MM.1S (cell line): ENCODE measurements at regions not wholly inside any gene's neighbourhood (a gene's known extent, or its start where the extent isn't known, plus 50 kb on each side); places are given as distances from the start of the nearest gene placed in this dataset.

Experiments used
- DNase-seq: peaks from one replicate; pipeline ENCODE4 v3.0.0-alpha.2; 2015
- H2AFZ ChIP-seq: fragments of 300-600 bp; sonication (generic); 2 replicates; pipeline ENCODE4 v1.6.0; 2016; ENCODE audit warnings: antibody characterized with exemption, low read length
- H3F3A ChIP-seq: fragments of 300-600 bp; sonication (generic); 2 replicates; pipeline ENCODE4 v1.6.1; 2016; ENCODE audit warnings: mild to moderate bottlenecking, antibody characterized with exemption, low read length, moderate library complexity, mixed read lengths; ENCODE audit not compliant: insufficient read depth
- H3K27ac ChIP-seq: fragments of 300-600 bp; sonication (generic); 2 replicates; pipeline ENCODE4 v1.5.1; 2016; ENCODE audit warnings: mild to moderate bottlenecking, low read length
- H3K27me3 ChIP-seq: fragments of 300-600 bp; sonication (generic); replicated peaks from 2 replicates; pipeline ENCODE4 v1.6.0; 2016; ENCODE audit warnings: low read length; ENCODE audit not compliant: insufficient read depth
- H3K36me3 ChIP-seq: fragments of 300-600 bp; sonication (generic); replicated peaks from 2 replicates; pipeline ENCODE4 v1.6.1; 2016; ENCODE audit warnings: mild to moderate bottlenecking, low read length, mixed read lengths; ENCODE audit not compliant: insufficient read depth
- H3K4me1 ChIP-seq: fragments of 300-600 bp; sonication (generic); 2 replicates; pipeline ENCODE4 v1.6.1; 2016; ENCODE audit warnings: low read length, mixed read lengths
- H3K4me2 ChIP-seq: fragments of 300-600 bp; sonication (generic); 2 replicates; pipeline ENCODE4 v1.6.0; 2016; ENCODE audit warnings: low read depth, low read length
- H3K4me3 ChIP-seq: fragments of 300-600 bp; sonication (generic); 2 replicates; pipeline ENCODE4 v1.5.1; 2016; ENCODE audit warnings: low read length, mixed read lengths
- H3K79me2 ChIP-seq: fragments of 300-600 bp; sonication (generic); 2 replicates; pipeline ENCODE4 v1.6.1; 2016; ENCODE audit warnings: mixed run types, low read length, mixed read lengths
- H3K9ac ChIP-seq: fragments of 300-600 bp; sonication (generic); 2 replicates; pipeline ENCODE4 v1.6.1; 2016; ENCODE audit warnings: low read length, mixed read lengths
- H3K9me2 ChIP-seq: fragments of 300-600 bp; sonication (generic); replicated peaks from 2 replicates; pipeline ENCODE4 v1.6.1; 2016; ENCODE audit warnings: mild to moderate bottlenecking, low read length, mixed read lengths; ENCODE audit not compliant: insufficient read depth
- H3K9me3 ChIP-seq: fragments of 300-600 bp; sonication (generic); replicated peaks from 2 replicates; pipeline ENCODE4 v1.6.1; 2016; ENCODE audit warnings: mild to moderate bottlenecking, low read length, mixed read lengths; ENCODE audit not compliant: insufficient read depth
- H4K20me1 ChIP-seq: fragments of 300-600 bp; sonication (generic); 2 replicates; pipeline ENCODE4 v1.6.1; 2016; ENCODE audit warnings: mild to moderate bottlenecking, low read length, moderate library complexity, mixed read lengths; ENCODE audit not compliant: insufficient read depth
- EZH2 ChIP-seq: fragments of 300-600 bp; sonication (generic); optimal IDR thresholded peaks from 2 replicates; pipeline ENCODE3; 2017; ENCODE audit warnings: low read depth, mild to moderate bottlenecking, antibody characterized with exemption, low read length, mixed read lengths
- EZH2phosphoT487 ChIP-seq: fragments of 300-600 bp; sonication (generic); IDR thresholded peaks from 2 replicates; pipeline ENCODE4 v1.6.1; 2018; ENCODE audit warnings: antibody characterized with exemption, low read length
- TF ChIP-seq, protein P1 (sequence below): fragments of 300-600 bp; sonication (generic); IDR thresholded peaks from 2 replicates; pipeline ENCODE4 v1.5.1; 2016; ENCODE audit warnings: antibody characterized with exemption, low read length, mixed read lengths

- no peak overlapping the region for H2AFZ ChIP-seq
- DNase-seq: no peak
- no peak overlapping the region for H3K4me3 ChIP-seq
- no peaks in the 10 kb centered on the region for H3F3A ChIP-seq
- no peak overlapping the region for H3K4me2 ChIP-seq
- peaks cover 3% of the 10 kb centered on the region; the same call in 1 of the 2 replicates for H3K4me1 ChIP-seq
- H3K9me2 ChIP-seq: no peaks in the 10 kb centered on the region
- H3K36me3 ChIP-seq: no peaks in the 10 kb centered on the region
- H3K27me3 ChIP-seq: no peaks in the 10 kb centered on the region
- no peaks in the 10 kb centered on the region for H4K20me1 ChIP-seq
- H3K27ac ChIP-seq: no peak overlapping the region
- H3K9me3 ChIP-seq: no peaks in the 10 kb centered on the region
- H3K9ac ChIP-seq: no peak overlapping the region
- no peaks in the 10 kb centered on the region for H3K79me2 ChIP-seq
- no peak for TF ChIP-seq EZH2
- TF ChIP-seq, protein P1, sequence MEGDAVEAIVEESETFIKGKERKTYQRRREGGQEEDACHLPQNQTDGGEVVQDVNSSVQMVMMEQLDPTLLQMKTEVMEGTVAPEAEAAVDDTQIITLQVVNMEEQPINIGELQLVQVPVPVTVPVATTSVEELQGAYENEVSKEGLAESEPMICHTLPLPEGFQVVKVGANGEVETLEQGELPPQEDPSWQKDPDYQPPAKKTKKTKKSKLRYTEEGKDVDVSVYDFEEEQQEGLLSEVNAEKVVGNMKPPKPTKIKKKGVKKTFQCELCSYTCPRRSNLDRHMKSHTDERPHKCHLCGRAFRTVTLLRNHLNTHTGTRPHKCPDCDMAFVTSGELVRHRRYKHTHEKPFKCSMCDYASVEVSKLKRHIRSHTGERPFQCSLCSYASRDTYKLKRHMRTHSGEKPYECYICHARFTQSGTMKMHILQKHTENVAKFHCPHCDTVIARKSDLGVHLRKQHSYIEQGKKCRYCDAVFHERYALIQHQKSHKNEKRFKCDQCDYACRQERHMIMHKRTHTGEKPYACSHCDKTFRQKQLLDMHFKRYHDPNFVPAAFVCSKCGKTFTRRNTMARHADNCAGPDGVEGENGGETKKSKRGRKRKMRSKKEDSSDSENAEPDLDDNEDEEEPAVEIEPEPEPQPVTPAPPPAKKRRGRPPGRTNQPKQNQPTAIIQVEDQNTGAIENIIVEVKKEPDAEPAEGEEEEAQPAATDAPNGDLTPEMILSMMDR: no peak
- TF ChIP-seq EZH2phosphoT487: no peak
Observed at GRCh38 chr15:24747376-24747775, 71.8 kb downstream of the NPAP1 start.

GRCh38 chr15:24748812-24749439, 73.4 kb downstream of the NPAP1 start:
- Histone ChIP-seq H3K79me2 (no peaks in the 10 kb centered on the region), H3K4me3 (no peak overlapping the region), H3K27ac (no peak overlapping the region), H3K9me2 (no peaks in the 10 kb centered on the region), H2AFZ (no peak overlapping the region), H3K36me3 (no peaks in the 10 kb centered on the region), H3K4me1 (no peaks in the 10 kb centered on the region), H3K27me3 (no peaks in the 10 kb centered on the region), H3K9ac (no peak overlapping the region), H4K20me1 (no peaks in the 10 kb centered on the region), H3K4me2 (no peak overlapping the region), H3F3A (no peaks in the 10 kb centered on the region), H3K9me3 (no peaks in the 10 kb centered on the region)
- DNase-seq: no peak
- TF ChIP-seq EZH2: no peak
- TF ChIP-seq, protein P1: no peak

DNA sequence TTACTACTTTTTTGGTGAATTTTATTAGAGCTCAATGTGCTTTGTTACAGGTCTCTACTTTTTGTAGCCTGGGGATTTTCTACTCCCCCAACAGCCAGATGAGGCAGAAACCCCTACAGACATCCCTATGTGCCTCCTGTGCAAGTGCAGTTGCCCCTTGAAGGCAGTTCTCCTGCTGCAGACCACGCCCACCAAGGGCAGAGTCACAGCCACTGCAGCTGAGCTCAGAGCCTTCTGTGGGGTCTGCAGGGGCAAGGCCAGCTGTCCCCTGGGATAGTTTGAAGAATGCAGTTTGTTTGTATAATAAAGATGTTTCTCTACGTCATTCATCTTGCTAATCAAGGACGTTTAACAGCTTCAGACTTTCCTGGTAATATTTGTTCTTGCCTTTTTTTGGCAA, 76.8 kb downstream of the NPAP1 start:
- Histone ChIP-seq H3K4me1 (no peaks in the 10 kb centered on the region), H3K9me2 (no peaks in the 10 kb centered on the region), H3K27ac (no peak overlapping the region), H3K79me2 (no peaks in the 10 kb centered on the region), H2AFZ (no peak overlapping the region), H3K4me2 (no peak overlapping the region), H3K36me3 (no peaks in the 10 kb centered on the region), H3K9ac (no peak overlapping the region), H3K9me3 (no peaks in the 10 kb centered on the region), H4K20me1 (no peaks in the 10 kb centered on the region), H3K4me3 (no peak overlapping the region), H3F3A (no peaks in the 10 kb centered on the region), H3K27me3 (no peaks in the 10 kb centered on the region)
- no peak for DNase-seq
- TF ChIP-seq, protein P1: no peak
- no peak for TF ChIP-seq EZH2
- TF ChIP-seq EZH2phosphoT487: no peak
